H1 (cell line): ENCODE measurements at regions not wholly inside any gene's neighbourhood (a gene's known extent, or its start where the extent isn't known, plus 50 kb on each side); places are given as distances from the start of the nearest gene placed in this dataset.

Experiments
- ATF2 ChIP-seq: IDR thresholded peaks from 2 replicates; pipeline ENCODE4 v1.6.1; 2012; ENCODE audit warnings: low read length, inconsistent platforms
- BRCA1 ChIP-seq: IDR thresholded peaks from 2 replicates; pipeline ENCODE4 v1.6.1; 2012; ENCODE audit warnings: low read depth, low read length, improper control_type of control experiment
- CBX8 ChIP-seq: fragments of 300-800, 300-1000 bp; sonication (generic); IDR thresholded peaks from 2 replicates; pipeline ENCODE4 v1.7.1; 2016; ENCODE audit warnings: low read depth, low read length, borderline replicate concordance
- NRF1 ChIP-seq: IDR thresholded peaks from 2 replicates; pipeline ENCODE4 v1.6.1; 2011; ENCODE audit warnings: mild to moderate bottlenecking, low read depth, low read length, improper control_type of control experiment
- SP1 ChIP-seq: IDR thresholded peaks from 2 replicates; pipeline ENCODE4 v1.6.1; 2011; ENCODE audit warnings: low read depth, low read length
- TBP ChIP-seq: IDR thresholded peaks from 2 replicates; pipeline ENCODE4 v1.6.1; 2011; ENCODE audit warnings: low read depth, low read length, improper control_type of control experiment
- TCF12 ChIP-seq: IDR thresholded peaks from 2 replicates; pipeline ENCODE4 v1.6.1; 2011; ENCODE audit warnings: low read depth, mild to moderate bottlenecking, low read length

GRCh38 chr6:85275338-85275985 lies 174.4 kb upstream of the NT5E start (continued):
- TF ChIP-seq TCF12 (no peak), BRCA1 (no peak), ATF2 (no peak), NRF1 (no peak), CBX8 (no peak), TBP (no peak), SP1 (no peak)
- TF ChIP-seq, all 59 proteins: peak for 0
